ENCODE measurements at regions not wholly inside any gene's neighbourhood (a gene's known extent, or its start where the extent isn't known, plus 50 kb on each side); places are given as distances from the start of the nearest gene placed in this dataset.

DNA sequence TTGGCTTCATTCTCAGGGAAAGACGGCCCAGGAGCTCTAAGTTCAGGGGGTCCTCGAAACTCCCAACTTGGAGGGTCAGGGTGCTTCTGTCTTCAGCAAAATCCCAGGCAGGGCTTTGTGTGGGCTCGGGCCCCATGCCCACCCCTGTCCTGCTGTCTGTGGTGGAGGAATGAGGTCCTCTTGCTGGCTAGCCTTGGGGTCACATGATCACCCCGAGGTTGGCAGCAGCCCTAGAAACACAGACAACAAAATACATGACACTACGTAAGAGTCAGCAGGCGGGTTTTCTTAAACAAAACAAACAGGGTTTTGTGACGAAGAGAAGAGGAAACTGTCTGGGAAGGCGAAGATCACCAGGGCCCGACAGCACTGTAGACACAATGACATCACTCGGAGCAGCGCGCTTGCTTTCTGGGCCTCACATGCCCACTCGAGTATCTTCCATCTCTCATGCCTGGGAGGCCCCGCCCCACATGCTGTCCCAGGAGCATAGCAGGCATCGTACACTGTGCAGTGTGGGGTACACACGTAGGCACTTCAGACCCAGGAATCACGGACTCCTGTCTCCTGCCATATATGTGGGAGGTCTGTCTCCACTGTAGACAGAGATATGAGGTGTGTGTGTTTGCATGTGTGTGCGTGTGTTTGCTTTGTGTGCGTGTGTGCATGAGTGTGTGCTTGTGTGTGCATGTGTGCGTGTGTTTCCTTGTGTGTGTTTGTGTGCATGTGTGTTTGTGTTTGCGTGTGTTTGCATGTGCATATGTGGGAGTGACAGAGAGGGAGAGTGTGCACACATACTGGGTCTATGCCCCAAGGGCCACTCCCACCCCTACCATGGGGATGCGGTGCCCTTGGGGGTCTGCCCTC, 94.7 kb downstream of the SIK1 start:
- peak; percentile 8 for DNase-seq

DNA sequence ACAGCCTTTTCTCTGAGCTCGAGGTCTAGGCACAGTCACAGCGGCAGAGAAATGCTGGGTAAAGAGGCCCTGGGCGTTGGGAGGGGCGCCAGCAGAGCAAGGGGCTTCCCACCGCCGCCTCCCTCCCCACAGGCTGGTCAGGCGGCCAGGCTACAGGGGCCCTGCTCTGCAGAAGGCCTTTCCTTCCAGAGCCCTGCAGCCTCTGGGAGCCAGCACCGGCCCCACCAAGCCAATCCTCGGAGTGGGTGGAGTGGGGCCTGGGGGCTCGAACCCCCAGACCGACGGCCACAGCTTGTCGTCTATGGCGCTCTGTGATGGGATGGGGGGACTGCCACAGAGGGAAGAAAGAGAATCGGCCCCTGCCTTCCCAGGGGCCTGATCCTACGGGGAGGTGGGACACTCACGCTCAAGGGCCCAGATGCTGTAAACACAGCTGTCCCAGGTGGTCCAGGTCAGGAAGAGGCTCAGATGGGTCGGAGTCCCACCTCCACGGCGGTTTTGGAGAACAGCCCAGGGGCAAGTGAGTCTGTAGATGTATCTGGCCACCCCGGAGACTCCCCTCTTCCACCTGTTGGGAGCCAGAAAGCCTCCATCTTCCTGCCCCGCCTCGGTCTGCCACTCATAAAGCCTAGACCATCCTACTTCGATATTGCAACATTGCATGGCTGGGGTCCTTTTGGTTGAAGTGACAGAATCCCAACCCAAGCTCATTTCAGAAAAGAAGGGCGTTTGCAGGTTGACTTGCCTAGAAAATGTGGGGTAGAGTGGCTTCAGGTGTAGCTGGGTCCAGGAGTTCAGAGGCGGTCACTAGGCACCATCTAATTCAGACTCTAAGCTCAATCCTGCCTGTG, 95.6 kb downstream of the SIK1 start:
- no peak for DNase-seq

DNA sequence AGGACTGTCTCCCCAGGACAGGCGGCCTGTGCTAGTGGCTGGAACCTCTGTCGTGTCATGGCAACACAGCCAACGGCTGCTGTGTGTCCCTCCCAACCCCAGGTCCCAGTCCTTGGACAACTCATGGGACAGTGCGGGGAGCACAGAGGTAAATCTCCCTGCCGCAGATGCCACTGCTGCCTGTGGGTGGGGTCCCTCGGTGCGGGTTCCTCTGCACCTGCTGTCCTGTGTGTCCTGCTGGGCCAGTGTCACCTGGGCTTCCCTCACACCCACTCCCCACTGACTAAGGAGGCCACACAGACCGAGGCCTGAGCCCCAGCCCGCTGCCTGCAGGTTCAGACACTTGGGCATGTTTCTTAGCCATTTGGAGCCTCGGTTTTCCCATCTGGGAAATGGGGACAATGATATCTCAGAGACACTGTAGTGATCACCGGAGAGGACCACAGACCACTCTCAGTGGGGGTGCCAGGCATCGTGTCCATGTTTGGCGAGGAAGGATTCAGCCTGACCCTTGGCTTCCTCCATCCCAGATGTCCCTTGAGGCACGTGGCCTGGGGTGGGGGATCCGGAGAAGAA, 96.5 kb downstream of the SIK1 start:
- no peak for DNase-seq

DNA sequence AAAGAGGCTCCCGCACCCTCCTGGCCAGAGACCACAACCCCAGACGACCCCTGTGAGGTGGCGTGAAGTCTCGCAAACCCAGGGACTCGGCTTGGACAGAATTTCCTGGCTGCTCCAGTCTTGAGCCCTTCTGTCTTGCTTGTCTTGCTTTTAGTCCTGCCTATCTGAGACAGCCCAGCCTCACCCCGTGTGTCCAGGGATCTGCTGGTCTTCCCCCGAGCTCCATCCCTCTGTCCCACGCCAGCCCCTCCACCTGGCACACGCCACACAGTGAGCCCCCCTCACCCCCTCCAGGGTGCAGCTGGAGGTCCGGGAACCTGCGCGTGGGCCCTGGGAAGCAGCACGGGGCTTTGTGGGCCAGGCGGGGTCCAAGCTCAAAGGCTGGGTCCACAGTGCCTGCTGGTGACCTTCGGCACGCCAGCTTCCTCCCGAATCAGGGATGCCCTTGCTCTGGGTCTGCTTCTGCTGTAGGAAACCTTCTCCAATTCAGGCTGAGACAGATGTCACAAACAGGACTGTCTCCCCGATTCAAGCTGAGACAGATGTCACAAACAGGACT, 97.1 kb downstream of the SIK1 start:
- DNase-seq, result no peak

DNA sequence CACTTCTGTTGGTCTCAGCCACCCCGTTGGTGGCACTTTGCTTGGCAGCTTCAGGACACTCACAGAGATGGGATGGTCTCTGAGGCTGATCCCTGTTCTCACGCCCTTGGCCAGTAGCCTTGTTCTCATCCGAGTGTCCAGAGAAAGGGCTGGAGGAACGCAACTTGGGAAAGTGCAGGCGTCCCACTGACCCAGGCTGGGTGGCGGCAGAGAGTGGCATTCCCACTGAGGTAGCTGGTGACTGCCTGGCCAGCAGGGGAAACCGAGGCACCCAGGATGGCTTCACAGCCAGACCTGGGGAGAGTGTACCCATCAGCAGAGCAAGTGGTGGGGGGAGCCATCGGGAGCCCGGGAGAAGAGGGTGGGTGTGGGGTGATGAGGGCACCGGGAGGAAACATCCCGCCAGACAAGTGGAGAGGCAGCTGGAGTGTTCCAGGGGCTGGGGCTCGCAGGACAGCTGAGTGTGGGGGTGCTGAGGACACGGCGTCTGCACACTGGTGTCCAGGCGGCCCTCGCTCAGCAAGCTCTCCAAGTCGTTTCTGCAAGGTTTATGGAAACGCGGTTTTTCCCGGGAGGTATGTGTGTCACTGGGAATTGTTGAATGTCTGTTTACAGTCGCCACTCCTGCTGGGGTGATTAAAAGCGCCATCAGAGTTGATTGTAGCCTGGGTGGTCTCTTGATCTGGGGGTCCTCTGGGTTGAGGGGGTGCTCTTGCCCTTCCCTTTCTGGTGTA, 97.8 kb downstream of the SIK1 start:
- DNase-seq, result no peak

DNA sequence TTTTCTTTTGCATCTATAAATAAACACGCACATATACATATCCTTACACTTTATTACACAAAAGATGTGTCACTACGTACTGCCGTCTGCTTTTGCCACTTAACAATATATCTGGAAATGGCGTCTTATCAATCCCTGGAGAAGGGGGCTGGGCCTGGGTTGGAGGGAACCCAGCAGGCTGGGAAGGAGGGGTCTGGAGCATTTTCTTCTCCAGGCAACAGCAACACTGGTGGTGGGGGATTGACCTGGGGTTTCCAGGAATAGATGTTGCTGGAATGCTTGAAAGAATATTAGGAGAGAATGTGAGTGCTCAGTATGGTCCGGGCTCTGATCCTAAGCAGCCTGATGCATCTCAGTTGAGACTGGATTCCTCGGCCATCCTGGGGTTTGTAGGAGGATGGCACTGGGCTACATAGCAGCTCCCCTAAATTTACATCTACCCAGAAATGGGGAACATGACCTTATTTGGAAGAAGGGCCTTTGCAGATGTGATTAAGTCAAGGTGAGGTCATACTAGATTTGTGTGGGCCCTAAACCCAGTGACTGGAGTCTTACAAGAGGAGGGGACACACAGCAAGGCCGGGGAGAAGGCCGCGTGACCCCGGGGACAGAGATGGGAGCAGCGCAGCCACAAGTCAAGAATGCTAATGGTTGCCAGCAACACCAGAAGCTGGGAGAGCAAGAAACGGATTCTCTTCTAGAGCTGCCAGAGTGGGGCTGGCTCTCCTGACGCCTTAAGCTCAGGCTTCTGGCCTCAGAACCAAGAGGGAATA, 98.6 kb downstream of the SIK1 start:
- no peak for DNase-seq

DNA sequence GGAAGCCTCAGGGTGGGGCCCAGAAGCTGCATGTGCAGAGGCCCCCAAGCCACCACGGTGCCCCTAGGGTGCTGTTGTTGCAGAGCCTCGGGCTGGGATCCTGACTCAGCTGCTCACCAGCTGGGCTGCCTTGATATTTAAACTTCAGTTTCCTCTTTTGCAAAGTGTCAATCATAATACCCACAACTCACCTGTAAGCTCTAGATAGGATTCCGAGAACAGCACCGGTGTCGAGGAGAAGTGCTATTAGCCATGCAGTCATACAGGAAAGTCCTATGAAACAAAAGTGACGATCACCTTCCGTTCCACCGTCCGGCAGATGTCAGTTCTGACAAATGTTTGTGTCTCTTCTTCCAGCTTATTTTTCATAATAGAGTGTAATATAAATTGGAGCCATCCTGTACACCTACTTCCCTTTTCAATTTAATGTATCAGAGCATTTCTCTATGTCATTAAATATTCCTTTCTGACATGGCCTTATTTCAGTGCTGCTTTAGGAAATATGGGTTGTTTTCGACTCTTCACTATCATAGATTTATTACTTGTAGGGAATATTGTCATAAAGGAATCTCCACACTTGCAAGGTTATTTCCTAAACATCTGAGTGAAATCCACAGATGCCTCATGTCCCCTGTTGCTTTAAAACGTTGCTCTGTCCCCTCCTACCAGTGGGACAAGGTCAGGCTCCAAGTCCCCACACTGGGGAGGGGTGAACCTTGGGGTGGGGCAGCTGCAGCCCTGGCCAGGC, 100.8 kb downstream of the SIK1 start:
- DNase-seq, result no peak

DNA sequence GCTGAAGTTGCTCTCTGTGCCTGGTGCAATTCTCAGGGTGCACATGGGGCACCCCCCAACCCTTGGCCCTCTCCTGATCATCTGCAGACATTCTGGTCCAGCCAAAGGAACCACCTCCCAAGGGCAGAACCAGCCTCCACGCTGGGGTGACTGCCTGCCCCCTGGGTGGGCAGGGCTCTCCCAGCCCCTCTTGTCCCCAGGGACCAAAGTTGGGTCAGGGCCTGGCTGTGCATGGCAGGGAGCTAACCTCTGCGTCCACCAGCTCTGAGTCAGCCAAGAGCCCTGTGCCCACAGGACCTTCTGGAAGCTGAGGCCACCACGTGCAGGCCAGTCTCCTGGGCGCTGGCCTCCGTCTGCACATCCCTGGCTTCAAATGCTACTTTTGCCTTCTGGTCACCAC, 101.9 kb downstream of the SIK1 start:
- no peak for DNase-seq

DNA sequence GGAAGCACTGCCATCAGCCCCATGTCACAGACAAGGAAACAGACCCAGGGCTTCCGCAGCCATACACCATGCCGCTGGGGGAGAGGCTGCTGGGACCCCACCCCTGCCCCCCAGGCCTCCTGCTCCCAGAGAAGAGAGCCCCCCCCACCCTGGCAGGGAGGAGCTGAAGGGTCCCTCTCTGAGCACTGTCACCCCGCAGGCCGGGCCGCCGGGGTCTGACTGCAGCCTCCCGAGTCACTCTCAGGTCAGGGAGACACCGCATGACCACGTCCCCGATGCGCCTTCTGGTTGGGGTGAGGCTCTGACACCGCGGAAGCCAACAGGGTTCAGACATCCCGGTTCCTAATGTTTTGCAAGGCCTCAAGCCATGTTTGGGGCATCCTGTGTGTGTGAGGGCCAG, 102.3 kb downstream of the SIK1 start:
- DNase-seq, result no peak

DNA sequence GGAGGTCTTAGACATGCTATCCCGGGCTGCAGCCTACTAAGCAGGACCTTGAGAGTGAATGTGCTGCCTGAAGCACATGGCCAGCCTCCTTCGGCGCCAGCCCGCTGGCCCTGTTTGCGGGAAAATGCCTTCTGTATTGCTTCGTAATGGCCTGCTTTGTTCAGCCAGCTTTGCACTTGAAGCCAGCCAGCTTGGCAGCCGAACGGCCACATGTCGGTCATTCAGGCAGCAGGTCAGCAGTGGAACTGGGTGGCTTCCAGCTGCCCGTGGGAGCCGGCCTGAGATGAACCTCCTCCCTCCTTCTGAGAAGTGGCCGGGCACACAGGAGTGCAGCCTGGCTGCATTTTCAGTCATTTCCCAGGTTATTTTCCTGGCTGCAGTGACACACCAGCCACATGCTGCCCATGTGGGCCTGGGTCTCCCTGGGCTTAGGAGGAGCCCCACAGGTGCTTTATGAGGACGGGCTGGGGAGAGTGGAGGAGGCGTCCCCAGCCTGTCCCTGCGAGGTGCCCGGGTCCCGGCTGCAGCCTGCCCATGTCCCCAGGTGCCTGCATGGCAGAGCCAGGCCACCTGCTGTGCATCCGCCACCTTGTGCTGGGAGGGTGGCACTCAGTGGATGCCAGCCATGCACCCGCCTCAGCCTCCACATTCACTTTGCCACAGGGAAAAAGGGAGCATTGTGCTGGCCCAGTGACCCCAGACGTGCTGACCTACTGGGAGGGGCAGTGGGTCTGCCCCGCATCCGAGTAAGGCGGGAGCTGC, 103.5 kb downstream of the SIK1 start:
- DNase-seq, result peak; percentile 26

DNA sequence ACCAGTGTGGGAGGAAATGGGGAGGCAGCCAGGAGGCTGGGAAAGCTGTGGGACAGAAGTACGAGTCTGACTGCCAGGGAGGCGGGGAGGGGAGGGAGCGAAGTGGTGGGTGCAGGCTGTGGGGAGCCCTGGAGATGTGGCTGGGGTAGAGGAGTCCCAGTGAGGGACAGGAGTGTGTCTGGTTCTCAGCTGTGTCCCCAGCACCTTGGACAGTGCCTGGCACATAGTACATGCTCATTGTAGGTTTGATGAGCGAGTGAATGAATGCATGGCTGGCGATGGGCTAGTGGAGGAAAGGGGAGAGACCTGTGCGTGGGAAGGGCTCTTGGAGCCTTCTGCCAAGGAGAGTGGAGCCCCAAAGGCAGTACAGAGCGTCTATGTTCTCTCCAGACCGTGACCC, 104.1 kb downstream of the SIK1 start:
- DNase-seq, result no peak

DNA sequence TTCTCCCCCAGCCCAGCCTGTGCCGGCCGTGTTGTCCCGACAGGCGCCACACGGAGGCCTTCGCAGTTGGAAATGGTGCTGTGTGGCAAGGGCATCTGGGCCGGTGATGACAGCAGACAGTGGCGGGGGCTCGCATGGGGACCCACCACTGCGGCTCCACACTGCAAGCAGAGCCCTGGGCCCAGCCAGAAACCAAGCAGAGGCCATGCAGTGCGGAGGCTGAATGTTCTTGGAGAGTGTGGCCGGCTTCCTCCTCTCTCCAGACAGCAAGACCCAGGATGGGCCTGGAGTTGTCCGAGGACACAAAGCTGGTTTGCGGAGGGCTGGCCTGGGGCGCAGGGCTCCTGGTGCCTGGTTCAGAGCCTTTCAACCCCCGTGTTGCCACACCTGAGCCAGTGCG, 104.6 kb downstream of the SIK1 start:
- DNase-seq, result no peak

DNA sequence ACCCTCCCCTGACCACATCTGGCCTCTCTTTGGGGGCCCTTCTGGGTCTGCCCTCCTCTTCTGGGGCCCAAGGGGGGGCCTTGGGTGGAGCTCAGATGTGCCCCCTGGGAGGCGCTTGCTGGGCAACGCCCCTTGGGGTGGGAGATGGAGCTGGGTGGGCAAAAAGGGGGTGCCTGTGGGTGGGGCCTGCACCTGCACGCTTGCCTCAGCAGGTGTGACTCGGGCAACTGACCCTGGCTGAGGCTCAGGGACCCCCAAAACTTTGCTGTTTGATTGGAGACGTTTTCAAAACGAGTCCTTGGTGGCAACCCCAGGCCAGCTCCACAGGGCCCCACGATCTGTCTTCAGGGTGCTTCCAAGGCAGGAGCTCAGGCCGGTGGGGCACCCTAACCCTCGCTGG, 105.3 kb downstream of the SIK1 start:
- DNase-seq, result no peak

DNA sequence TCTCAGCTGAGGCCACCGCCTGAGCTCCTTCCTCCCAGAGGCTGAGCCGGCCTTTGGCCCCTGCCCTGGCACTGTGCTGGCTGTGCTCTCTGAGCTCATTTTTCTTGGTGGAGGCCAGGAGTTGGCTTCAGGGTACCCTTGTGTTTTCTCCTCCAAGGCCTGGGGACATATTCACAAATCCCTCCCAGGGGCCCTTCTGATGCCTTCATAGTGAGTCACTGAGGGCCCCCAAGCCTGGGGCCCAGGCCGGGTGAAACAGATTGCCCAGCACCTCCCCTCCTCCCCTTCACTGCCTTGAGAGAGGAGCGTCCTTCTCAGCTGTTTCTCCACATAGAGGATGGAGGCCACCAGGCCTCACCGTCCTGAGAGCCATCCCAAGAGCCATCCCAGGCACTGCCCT, 105.8 kb downstream of the SIK1 start:
- DNase-seq, result no peak

DNA sequence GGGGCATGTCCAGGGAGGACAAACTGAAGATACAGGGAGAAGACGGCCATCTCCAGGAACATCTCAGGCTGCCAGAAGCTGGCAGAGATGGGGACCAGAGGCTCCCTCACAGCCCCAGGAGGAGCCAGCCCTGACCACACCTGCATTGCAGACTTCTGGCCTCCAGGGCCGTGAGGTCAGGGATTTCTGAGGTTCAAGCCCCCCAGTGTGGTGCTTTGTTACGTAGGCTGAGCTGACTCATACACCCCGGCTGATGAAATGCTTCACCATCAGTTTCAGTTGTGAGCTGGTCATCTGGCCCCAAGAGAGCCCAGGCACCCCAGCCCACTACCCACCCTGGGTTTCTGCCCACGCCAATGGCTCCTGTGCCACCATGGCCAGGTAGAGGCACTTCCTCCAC, 106.4 kb downstream of the SIK1 start:
- DNase-seq, result no peak

DNA sequence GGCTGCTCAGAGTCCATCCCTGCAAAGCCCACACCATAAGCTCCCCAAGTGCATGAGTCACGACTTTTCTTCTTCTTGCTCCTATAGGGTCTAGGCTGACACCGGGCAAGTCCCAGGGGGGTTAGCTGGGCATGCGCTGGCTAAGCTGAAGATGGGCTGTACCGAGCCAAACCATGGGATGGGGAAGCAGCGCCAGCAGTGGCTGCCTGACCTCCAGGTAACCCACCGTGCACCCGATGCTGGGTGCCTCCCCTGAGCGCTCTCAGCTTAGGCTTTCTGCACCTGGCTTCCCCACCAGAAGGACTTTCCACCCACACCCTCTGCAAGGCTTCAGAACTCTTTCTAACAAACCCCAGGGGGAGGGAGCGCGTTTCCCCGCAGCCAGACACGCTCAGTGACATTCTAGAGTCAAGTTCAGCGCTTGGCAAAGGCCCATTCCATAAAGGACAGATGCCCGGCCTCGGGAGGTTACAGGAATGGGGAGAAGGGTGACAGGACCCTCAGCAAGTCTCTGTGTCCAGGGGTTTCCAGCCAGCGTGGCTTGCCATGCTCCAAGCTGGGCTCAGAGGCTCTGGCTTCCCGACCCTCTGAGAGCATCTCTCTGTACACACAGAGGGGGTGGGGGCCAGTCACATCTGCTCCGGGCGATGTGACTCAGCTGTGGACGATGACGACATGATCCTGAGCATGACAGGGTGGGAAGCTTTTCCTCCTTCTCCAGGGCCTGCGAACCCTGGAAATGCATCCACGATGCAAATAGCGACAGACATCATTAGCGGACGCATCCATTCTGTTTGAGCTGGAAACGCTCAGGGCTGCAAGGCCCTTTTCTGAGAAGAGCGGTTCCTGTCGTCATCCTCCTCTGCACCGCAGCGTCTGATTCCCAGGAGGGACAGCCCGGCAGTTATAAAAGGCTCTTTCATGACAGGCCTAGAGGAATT, 107.8 kb downstream of the SIK1 start:
- DNase-seq, result no peak

DNA sequence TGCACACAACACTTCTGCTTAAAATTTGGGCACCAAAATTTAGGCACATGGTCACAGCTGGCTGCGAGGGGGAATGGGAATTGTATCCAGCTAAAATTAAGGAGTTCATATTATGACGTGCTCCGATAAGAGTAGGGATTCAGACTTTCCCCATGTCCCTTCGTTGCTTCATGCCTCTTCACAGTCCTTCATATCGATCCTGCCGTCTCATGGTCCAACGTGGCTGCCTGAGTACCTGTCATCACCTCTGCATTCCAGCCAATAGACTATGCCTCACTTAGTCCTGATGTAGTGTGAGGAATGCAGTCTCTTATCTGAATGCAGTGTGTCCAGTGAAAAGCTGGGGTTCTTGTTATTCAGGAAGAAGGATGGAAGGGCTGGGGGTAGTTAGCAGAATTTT, 108.6 kb downstream of the SIK1 start:
- DNase-seq, result no peak

DNA sequence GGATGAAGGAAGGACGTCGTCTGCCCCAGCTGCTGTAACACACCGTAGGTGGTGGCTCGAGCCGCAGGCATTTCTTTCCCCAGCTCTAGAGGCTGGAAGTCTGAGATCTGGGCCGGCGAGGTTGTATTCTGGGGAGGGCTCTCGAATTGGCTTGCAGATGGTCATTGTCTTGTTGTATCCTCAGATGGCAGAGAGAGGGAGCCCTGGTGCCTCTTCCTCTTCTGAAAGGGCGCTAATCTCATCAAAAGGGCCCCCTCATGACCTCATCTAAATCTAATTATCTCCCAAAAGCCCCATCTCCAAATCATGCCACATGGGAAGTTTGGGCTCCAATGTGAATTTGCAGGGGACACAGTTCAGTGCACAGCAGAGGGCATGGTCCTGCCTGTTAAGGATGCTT, 109.0 kb downstream of the SIK1 start:
- no peak for DNase-seq

DNA sequence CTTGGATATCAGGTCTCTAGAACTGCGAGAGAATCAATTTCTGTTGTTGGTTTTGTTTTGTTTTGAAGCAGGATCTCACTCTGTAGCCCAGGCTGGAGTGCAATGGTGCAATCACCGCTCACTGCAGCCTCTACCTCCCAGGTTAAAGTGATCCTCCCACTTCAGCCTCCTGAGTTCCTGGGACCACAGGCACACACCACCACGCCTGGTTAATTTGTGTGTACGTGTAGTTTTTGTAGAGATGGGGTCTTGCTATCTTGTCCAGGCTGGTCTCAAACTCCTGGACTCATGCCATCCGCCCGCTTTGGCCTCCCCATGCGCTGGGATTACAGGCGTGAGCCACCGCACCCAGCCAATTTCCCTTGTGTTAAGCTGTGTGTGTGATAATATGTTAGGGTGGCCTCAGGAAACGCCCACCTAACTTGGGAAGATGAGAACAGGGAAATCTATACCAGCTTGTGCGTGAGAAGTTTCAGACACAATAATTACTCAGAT, 109.6 kb downstream of the SIK1 start:
- DNase-seq, result no peak

Measured in NCI-H774 (cell line).